ENCODE measurements at regions not wholly inside any gene's neighbourhood (a gene's known extent, or its start where the extent isn't known, plus 50 kb on each side); places are given as distances from the start of the nearest gene placed in this dataset.

DNA sequence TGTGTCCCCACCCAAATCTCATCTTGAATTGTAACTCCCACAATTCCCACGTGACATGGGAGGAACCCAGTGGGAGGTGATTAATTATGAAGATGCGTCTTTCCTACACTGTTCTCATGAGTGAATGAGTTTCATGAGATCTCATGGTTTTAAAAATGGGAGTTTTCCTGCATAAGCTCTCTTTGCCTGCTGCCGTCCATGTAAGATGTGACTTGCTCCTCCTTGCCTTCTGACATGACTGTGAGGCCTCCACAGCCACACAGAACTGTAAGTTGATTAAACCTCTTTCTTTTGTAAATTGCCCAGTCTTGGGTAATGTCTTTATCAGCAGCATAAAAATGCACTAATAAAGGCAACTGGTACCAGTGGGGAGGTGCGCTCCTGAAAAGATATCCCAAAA, 67.7 kb upstream of the DRGX start:
- CTCF ChIA-PET: interaction anchor here (1.6 kb wide), 1 partner anchor 56 kb away, joined by 4 read pairs; no protein-coding TSS in a partner anchor
- no peak for DNase-seq
- Mint-ChIP-seq H3K4me1 (no peaks in the 10 kb centered on the region), H3K4me3 (no peak overlapping the region), H3K36me3 (ENCODE audit: low read depth) (peaks cover 41% of the 10 kb centered on the region), H3K27ac (no peak overlapping the region), H3K9me3 (peaks cover 2% of the 10 kb centered on the region), H3K27me3 (no peaks in the 10 kb centered on the region)
- POLR2A ChIA-PET: no interaction called here

DNA sequence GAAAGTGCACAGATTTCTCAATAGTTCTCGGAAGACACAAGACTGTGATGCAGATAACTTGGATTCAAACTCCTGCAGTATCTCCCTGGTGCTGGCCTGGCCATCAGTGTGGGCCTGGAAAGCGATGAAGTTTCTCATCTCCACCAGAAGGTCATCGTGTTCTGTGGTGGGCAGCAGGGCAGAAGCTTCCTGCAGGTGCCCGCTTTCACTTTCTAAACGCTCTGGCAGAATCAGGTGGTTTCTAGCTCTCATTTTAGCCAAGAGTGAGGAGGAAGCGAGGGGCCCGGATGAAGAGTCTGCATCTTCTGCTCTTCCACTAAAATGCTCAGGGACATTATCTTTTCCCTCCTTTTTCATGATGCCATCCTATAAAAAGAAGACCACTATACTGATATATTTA, 63.0 kb upstream of the DRGX start:
- DNase-seq: no peak
- CTCF ChIA-PET: no interaction called here
- Mint-ChIP-seq H3K4me3 (no peak overlapping the region), H3K36me3 (ENCODE audit: low read depth) (peaks cover 44% of the 10 kb centered on the region), H3K4me1 (no peaks in the 10 kb centered on the region), H3K27ac (no peak overlapping the region), H3K27me3 (no peaks in the 10 kb centered on the region), H3K9me3 (peaks cover 6% of the 10 kb centered on the region)
- POLR2A ChIA-PET: no interaction called here

DNA sequence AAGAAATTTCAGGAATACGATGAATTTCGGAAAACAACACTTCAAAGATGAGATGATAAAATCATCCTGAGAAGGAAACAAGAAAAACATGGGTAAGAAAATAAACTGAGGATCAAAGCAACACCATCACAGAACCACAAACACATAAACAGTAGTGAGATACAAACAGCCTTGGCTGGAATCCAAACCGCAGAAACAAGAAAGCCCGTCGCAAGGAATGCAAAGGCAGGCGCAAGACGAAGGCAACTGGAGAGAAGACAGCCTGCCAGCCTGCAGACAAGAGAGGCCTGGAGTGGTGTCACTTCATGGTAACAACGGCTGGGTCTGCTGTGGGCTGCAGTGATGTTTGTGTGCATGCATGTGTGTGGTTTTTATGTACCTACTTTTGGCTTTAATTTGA, 61.8 kb upstream of the DRGX start:
- Mint-ChIP-seq H3K4me1 (no peaks in the 10 kb centered on the region), H3K27me3 (no peaks in the 10 kb centered on the region), H3K27ac (no peak overlapping the region), H3K9me3 (peaks cover 7% of the 10 kb centered on the region), H3K4me3 (no peak overlapping the region), H3K36me3 (ENCODE audit: low read depth) (peaks cover 42% of the 10 kb centered on the region)
- ChIA-PET CTCF (interaction anchor here (1.5 kb wide), 1 partner anchor 50 kb away, joined by 5 read pairs; no protein-coding TSS in a partner anchor), POLR2A (no interaction called here)
- DNase-seq: no peak

GRCh38 chr10:49448924-49449323, 53.0 kb upstream of the DRGX start:
- Mint-ChIP-seq H3K27ac (no peak overlapping the region), H3K36me3 (ENCODE audit: low read depth) (peaks cover 5% of the 10 kb centered on the region), H3K9me3 (peaks cover 16% of the 10 kb centered on the region), H3K4me3 (no peak overlapping the region), H3K4me1 (peaks cover 5% of the 10 kb centered on the region), H3K27me3 (peaks cover 1% of the 10 kb centered on the region)
- POLR2A ChIA-PET: no interaction called here
- DNase-seq: no peak
- CTCF ChIA-PET: interaction anchor here (1.4 kb wide), 1 partner anchor 61 kb away, joined by 3 read pairs; no protein-coding TSS in a partner anchor

GRCh38 chr10:49446031-49446430, 50.1 kb upstream of the DRGX start:
- no peak for DNase-seq
- Mint-ChIP-seq H3K27me3 (no peaks in the 10 kb centered on the region), H3K4me3 (no peak overlapping the region), H3K9me3 (peaks cover 8% of the 10 kb centered on the region), H3K27ac (no peak overlapping the region), H3K36me3 (ENCODE audit: low read depth) (no peaks in the 10 kb centered on the region), H3K4me1 (peaks cover 18% of the 10 kb centered on the region)
- CTCF ChIA-PET: interaction anchor here (1.2 kb wide), 1 partner anchor 38 kb away, joined by 3 read pairs; no protein-coding TSS in a partner anchor
- POLR2A ChIA-PET: no interaction called here
